T-helper 22 cell (primary cell): ENCODE measurements at regions not wholly inside any gene's neighbourhood (a gene's known extent, or its start where the extent isn't known, plus 50 kb on each side); places are given as distances from the start of the nearest gene placed in this dataset.
"Not testable (repeated sequence)": the region's sequence is repeated elsewhere in the genome, so short reads cannot be mapped to it uniquely, and the experiment has no call there.

Experiments
- DNase-seq: peaks from one replicate; pipeline ENCODE4 v3.0.0-alpha.2; 2020; ENCODE audit warnings: low read depth

DNA sequence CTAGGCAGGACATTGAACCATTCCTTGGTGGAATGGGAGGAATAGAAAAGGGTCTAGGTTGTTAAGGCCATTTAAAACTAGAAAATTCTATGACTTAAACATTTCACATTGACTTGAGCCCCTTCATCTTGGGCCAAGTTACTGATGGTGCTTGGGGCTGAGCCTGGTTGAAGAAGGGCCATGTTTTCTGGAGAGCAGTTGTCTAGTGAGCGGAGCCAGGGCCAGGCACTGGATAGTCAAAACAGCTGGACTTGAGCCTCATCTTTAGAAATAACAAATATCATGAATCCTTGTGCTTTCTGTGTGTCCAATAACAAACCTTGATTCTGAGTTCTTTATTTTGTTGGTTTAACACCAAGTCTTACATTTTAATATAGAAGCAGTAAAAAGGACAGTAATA, 134.6 kb upstream of the TCF21 start:
- no peak for DNase-seq

DNA sequence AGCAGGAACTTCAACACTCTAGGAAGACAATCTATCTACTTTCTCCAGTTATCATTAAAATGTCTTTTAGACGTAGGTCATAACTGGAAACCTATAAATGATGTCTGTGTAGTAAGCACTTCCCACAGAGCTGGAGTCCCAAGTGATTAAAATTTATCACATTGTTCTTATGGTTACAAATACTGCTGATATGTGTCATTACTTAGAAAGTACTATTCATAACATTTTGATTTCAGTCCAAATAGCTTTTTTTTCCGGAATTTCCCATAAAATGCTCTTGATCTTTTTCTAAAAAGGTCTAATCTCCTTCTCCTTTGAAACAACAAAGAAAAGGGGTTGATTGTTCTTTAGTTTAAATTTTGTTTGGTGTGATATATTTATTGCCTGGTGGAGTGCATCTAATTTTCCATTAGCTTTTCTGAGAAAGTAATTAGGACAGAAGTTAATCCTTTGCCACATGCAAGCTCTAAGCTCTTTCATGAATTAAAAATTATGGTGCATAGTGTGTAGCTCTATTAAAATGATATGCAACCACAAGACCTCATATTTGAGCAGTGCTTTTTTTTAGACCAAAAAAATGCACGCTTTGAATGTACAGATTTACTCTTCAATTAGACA, 132.7 kb upstream of the TCF21 start:
- DNase-seq, result no peak

DNA sequence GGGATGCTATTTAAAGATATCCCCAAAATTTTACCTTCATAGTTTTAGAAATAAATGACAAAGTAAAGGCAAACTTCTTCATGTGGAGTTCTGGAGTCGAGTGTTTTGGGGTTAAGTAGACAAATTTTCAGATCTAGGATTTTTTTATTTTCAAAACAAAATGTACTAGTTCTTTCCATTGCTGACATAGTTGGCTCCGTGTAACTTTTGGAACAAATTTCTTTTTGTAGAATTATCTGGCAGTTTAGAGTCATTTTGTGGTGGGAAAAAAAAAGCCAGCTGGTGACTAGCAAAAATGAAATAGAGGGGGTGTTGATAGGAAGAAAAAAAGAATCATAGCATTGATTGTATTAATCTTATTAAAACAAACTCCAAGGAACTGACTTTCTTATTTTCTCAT, 131.6 kb upstream of the TCF21 start:
- no peak for DNase-seq

DNA sequence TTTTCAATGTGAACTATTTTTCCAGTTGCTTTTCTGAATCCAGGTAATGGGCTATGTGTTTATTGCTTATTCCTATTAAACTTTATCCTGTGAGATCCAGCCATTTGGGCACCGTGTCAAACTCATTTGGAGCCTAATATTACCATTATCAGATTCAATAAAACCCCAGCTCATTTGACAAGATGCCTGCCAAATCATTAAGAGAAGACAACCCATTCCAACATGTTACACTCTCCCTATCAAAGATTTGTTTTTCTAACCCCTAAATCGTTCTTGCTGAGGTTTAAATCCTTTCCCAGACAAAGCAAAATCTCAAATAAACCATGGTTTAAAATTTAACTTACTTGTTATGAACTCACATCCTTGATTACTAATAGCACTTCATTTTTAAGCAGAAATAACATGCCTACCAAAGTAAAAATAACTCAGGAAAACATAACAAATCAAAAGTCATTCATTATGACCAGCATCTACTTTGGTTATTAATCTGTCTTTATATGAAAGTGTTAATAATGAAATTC, 130.0 kb upstream of the TCF21 start:
- DNase-seq, result no peak

DNA sequence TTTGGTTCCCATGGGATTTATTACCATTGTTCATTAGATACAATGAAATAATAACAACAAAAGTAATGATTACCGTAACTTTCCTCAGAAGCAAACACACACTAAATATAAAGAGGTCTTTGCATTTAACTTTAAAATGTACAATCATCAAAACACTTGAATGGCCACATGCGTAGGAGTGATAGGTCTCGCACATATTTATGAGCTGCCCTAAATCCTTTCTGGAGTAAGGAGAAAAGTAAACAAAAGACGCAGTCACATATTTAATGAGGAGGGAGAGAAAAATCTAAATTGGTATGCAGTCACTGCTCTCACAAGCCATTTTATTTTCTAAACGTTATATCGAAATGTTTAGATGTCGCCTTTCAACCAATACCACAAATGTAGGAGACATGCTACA, 129.4 kb upstream of the TCF21 start:
- no peak for DNase-seq

DNA sequence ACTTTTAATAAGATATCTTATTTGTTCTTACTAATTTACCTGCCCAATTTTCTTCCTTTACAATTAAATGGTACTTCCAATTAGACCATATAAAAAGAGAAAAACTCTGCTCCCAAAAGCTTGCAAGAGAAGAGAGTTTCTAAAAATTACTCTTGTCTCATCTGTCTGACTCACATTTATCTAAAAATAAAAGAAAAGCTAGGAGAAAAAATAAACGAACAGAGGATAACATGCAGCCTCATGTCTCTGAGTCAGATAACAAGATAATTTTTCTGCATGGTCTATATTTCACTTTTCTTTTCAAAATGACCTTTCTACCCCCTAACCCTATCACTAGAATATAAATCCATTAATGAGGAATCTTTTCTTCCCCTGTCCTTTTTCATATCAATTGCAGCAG, 127.2 kb upstream of the TCF21 start:
- no peak for DNase-seq

DNA sequence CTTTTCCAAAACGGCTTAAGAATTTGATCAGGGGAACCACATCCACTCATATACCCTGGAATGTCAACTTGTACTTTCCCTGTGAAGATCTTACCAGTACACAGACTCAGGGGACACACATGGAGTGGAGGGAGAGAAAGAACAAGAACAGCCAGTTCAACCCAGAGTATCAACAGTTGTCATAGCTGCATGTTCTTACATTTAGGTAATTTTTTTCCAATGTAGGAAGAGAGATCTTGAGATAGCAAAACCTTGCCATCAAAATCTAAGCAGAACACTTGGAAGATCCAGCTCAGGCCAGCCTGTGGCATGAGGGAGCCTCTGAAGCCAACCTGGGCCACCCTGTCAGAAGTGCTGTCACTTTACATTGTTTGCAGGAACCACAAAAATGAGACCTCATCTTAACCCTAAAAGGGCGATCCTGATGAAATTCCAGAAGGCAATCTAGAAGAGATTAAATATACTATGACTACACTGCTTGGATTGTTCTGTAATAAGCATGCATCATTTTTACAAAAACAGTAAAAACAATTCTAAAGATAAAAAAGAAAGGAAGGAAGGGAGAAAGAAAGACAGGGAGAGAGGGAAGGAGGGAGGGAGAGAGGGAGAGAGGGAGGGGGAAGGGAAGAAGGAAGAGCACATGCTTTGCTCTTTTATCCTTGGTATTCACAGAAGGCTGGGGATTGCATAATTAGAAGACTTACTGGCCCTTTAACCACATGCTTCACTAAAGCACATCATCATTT, 124.7 kb upstream of the TCF21 start:
- DNase-seq, result no peak

DNA sequence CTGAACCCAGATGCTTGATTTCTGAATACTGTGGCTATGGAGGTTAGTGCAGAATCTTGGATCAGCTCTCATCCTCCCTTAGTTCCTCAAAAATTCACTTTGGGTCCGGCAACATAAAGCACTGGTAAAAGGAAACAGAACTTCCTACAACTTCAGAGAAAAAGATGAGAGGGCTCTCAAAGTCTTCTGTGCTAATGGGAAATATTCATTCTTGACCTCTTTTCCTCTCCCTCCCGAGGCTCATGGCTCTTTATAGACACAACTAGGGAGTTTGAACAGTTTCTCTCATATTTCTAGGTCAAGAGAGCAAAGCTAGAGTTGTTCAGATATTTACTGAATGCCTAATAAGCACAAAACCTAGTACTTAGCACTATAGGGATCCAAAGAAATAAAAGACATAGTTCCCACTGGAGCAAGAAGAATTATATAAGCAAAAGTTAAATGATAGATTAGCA, 124.1 kb upstream of the TCF21 start:
- no peak for DNase-seq

DNA sequence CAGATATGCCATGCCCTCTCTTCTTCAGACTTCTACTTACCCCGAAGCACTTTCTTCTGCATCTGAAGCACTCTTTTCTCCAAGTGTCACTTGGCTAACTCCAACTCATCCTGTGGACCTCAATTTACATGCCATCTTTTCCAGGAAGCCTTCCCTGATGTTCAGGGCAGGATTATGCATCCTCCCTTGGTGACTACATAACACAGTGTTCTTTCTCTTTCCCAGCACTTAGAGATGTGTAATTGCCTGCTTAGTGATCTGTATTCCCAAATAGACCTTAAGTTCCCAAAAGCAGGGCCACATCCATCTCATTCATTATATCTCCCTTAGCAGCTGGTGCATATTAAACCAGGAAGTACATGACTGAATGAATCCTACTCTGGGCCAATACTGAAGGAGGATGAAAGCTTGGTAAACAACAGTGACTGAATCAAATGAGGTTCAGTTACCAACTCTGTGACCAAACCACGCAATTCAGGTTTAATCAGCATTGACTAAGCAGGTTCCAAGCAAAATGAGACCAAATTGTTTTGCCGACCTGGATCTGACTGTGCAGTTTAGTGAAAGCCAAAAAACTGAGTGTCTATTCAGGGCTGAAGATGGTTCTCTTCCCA, 121.4 kb upstream of the TCF21 start:
- DNase-seq, result no peak

DNA sequence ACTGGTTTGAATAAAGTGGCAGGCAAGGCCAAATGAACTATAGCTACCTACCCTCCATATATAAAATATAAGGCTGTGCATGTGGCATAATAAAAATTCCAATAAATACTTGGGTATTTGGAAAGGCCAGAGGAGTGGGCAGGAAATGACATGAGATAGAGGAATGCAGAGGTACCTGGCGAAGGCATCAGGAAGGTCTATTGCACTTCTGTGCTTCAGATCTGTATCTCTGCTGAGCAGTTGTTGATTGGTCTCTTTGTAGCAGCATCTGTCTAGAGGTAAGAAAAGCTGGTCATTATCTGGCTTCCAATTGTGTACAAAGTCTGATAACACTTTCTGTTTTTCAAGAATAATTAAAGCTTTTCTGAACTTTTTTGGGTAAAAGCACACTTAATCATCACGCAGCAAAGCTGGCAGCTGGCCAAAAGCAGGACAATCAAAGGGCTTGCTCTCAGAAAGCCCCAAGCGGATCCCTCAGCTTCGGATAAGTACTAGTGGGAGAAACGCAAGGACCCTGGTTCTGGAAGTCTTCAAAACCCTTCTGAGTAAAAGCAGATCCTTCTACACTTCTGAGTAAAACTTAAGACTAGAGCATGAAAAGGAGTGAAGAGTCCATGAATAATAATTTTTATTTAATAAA, 120.1 kb upstream of the TCF21 start:
- no peak for DNase-seq

DNA sequence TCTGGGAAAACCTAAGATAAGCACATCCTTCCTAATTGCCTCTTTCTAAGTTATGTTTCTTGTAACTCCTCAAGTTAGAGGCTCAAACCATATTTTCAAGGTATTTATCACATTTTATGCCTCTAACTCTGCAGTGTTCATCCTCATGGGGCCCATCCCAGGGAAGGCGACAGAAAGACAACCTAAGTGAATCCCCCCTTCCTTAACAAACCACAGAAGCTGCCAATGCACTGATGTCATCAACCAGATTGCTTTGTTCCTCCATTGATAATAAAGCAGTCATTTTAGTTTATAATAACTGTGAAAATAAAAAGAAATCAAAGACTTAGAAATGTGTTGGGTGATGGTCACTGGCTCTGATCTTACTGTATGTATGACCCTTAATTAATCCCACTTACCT, 119.5 kb upstream of the TCF21 start:
- DNase-seq, result no peak

DNA sequence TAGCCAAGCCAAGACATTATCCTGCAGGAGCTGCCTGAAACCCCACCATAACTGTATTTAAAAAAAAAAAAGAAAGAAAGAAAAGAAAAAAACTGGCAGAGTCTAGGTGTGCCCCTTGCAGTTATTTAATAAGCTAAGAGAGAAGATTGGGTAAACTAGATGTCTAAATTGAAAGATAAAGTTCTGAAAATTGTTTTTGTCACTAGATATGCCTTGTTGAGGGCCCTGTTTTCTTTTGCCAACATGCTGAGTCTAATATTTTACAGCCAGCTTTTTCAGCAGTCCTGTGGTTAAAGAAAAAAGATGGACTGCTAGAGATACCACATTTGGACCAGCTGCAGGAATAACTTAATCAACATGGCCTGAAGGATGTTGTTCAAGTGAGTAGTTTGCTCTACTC, 116.3 kb upstream of the TCF21 start:
- no peak for DNase-seq

DNA sequence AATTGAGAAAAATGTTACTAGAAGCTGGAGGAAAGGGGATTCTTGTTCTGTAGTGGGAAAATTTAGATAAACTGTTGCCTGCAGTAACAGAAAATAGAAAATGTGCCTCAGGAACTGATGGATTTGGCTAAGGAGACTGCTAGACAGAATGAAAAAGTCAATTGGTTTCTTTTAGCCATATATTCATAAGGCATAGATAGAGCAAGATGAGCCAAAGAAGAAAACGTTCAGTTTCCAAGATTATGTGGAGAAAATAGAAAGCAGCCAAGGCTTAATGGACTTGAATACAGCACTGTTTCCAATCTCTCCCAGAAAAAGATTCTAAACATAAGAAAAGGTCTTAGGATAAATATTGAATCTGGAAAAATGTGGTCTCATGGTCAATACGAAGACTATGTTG, 115.1 kb upstream of the TCF21 start:
- DNase-seq, result no peak

DNA sequence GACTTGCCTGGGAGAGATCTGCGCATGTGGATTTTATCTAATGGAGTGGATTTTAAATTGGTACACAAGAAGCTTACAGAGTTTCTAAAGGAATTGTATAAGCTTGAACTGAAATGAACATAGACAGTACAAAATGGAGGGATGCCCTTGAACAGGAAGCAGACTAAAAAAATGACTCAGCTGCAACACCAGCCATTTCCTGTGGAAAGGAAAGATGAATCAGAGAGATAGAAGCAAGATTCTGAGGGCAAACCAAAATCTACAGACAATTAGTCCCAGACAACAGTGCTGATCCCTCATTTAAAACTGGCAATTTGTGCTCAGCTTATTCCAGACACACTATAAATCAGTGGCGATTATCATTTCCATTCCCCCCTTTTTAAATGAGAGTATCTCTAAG, 114.6 kb upstream of the TCF21 start:
- DNase-seq, result no peak

DNA sequence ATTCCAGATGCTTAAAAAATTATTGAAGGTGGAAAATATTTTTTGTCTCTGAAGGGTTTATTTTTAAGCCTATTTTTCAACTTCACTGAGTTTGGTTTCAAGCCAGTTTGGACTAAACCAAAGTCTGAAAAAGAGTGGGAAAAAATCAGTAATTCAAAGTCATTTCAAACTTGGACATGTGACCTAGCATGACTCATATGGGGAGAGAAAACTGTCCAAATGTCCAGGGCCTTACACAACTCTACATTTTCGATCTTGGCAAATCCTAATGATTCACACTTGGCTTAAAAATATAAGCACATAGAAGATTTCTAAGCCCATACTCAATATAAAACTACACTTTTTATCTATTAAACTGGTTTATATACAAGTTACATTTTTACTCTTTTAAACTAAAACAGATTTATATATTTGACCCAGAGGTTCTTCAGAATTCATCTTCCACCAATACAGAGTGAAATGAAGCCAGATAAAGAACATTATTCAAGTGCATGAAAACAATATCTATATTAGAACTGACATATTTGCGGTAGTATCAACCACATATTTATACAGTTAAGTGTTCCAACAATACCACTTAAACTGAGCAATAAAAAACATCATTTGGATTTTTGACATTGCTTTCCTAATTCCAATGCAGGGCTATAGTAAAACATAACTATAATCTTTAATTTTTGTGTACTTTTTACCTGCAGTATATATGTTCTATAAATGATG, 110.3 kb upstream of the TCF21 start:
- no peak for DNase-seq

DNA sequence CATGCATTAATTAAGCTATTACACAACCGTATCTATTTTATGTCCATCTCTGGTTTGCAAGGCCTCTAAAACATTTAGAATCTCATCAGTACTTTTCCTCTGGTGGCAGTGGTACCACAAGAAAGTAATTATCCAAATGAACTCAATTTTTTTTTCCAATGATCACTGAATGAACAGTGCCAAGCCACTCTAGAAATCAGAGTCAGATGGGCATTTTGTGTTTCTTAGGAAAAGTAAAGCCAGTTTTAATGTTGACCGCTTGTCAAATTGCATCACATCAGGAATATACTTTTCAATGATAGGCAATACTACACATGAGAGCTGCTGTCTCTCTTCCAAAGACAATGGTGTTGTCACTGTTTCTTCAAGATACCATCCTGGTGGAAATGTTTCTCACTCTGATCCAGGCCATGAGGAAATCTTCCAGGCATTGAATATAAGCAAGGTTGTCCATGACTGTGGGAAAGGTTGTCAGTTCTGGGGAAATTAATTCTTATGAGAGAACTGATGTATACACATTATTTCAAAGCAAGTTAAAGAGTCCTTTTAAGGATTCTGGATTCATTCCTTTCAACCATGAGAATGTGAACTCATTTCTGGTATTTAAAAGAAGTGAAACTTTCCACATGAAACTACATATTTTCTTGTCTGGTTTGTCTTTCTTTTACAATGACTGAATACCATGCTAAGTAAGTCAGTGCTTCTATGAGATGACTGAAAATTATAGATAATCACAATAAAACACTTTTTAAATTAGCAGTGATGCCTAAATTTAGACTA, 108.8 kb upstream of the TCF21 start:
- DNase-seq, result no peak

DNA sequence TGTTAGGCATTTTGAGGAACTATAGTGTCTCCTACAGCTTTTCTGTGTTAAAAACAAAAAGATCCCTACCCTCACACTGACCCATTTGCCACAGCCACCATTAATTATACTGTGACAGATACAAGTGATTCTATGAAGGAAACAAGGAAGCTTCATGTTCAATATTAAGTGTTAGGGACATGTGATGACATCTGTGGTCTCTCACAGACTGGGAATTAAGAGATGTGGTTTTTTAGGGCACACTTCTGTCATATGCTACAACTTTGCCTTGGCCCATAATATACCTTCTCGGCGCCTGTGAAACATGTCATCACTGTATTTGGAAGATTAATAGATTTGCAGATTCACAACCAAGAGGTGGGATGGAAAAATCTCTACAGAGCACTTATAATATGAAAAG, 102.9 kb upstream of the TCF21 start:
- DNase-seq, result no peak

DNA sequence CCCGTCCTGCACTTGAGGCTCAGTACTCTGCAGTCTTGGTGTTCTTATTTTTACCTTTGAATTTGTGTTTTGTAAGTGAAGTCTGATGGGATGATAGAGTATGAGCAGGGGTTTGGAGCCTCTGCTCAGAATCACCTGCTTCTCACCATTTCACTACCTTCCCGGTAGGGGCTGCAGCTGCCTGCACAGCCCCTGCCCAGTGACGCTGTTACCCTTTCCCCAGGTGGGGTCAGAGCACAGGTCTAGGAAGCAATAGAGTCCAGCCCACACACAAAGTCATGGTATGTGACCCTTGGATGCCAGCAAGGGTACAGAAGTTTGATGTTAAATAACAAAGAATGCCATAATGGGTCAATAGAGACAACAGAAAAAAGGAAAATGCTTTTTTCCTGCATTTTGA, 101.8 kb upstream of the TCF21 start:
- DNase-seq, result no peak

DNA sequence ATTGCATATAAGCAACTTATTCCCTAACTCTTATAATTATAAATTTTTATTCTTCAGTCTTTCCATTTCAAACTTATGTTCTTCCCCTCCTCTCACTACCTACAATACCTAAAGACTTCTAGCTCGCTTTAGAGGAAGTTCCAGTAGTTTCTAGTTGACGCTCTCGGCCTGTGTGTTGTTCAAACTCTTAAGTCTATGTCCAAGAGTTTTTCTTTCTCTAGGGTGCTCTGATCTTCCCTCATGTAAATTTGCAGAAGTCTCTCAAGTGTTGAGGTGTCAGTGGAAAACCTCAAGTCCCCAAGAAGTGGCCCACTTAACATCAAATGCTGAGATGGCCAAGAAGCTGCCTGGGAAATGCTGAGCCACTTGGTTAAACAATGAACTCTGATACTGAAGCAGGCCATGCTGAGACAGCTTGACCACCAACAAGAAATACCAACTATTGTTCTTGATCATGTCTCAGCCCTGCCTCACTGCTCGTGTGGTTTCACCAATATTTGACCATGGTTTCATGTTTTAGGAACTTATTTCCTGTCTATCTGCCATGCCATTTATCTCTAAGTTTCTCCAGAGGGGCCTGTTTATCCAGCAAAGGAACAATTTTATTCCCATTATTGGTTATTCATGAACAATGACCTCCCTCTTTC, 100.9 kb upstream of the TCF21 start:
- no peak for DNase-seq

DNA sequence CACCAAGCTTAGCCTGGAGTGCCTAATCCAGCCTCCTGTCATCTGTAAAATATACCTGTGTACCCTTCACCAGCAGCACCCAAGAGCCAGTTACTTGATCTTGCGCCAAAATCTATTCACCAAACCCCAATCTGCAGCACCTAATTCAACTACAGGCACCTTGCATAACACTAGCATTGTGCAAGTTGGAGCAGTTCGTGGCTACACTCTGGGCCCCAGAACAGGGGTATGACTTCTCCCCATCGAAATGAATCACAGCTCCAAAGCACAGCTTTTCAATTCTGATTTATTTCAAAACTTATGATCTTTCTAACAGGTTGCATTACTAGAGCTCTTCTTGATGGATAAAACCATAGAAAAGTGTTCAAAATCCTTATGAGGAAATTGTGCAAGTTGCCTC, 100.4 kb upstream of the TCF21 start:
- no peak for DNase-seq

DNA sequence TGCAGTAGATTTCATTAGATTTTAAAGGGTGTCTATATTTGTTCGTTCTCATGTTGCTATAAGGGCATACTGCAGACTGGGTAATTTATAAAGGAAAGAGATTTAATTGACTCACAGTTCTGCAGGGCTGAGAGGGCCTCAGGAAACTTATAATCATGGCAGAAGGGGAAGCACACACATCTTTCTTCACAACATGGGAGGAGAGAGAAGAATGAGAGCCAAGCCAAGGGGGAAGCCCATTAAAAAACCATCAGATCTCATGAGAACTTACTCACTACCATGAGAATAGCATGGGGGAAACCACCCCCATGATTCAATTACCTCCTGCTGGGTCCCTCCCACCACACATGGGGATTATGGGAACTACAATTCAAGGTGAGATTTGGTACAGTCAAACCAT, 99.5 kb upstream of the TCF21 start:
- DNase-seq, result not testable (repeated sequence)
